GM18505 (cell line): ENCODE measurements at regions not wholly inside any gene's neighbourhood (a gene's known extent, or its start where the extent isn't known, plus 50 kb on each side); places are given as distances from the start of the nearest gene placed in this dataset.

Experiments used
- ATAC-seq: cut with Tn5 transposase; IDR thresholded peaks from one replicate; pipeline ENCODE4 v1.9.1; 2021; ENCODE audit not compliant: unreplicated experiment
- POLR2A ChIP-seq: IDR thresholded peaks from 4 replicates; pipeline ENCODE4 v1.6.1; 2011; ENCODE audit warnings: borderline replicate concordance; ENCODE audit not compliant: insufficient read depth, insufficient read length; ENCODE audit errors: extremely low read depth

DNA sequence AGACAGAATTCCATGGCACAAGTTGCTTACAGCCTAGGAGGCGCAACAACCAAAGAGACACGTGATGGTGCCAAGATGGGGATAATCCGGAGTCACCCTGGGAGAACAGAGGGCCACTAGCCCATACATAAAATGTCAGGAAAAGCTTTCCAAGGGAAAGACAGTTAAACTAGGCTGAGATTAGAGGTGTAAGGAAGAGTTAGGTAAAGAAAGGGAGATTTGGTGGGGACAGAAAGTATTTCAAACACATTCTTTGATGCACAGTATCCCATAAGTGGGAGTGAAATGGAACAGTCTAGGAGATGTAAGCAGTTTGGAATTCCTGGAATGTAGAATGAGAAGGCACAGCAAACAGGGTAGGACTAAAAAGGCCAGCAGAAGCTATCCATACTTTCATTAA lies 860.9 kb upstream of the LCORL start:
- ATAC-seq: no peak
- TF ChIP-seq POLR2A: no peak

DNA sequence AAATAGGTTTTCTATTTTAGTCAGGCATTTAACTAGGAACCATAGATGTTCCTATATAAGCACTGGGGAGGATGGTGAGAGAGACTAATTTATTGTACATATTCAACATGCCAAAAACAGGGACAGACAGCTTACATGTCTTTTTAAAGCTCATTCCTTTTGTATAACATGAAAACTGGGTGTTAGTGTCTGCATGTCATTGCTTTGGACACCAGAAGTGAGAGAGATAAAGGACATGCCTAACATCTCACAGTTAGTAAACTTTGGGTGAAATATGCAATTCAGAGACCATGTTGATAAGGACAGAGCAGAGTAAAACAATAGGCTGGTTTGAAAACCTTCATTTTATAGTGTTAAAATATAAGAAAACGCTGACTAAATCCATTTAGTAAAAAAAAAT lies 860.0 kb upstream of the LCORL start:
- TF ChIP-seq POLR2A: no peak
- ATAC-seq: no peak

DNA sequence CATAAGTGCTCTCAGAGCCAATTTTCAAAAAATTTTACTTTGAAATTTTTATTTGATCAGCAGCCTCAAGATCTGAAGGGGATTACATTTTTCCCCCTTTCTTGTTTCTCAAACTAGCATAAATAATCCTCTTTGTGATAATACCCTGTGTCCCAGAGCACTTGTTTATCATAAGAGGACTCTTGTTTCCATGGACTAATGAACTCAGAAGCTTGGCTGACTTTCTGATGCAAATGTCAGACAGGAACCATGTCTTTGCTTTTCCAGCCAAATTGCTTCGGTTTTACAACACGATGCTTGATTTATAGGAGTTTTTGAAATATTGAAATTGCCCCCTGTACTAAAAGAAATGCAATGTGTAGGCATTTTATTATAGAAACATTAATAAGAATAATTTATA lies 859.3 kb upstream of the LCORL start:
- ATAC-seq: no peak
- no peak for TF ChIP-seq POLR2A

DNA sequence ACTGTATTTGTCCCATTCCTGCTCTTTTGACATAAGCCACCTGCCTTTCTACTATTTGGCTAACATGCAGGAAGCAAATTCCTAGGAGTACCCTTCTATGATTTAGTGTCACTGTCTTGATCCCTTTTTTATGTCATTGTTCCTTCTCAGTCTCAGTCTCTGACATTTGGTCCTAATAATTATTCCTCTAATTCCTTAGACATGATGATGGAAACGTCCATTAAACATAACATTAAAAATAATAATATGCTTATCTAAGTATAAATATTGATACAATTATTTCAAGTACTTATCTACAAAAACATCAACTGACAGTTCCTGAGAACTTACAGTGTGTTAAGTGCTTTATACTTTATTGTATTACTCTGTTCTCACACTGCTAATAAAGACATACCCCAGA lies 857.0 kb upstream of the LCORL start:
- ATAC-seq: no peak
- TF ChIP-seq POLR2A: no peak

DNA sequence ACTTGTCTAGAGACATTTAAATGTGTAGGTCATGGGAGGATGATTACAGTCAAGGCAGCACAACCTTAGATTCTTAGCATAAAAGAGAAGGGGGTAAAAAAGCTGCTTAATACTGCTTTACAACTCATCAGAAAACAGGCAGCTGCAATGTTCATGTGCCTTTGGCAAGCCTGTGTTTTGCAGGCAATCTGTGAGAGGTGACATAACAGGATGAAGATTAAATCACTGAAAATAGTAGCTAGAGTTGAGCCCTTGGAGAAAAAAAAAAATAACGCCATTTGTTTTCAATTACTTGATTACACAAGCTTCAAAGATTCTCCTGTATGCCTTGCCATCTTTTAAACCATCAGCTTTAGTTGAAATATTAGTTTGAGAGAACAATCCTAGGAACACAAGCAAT lies 847.6 kb upstream of the LCORL start:
- no peak for ATAC-seq
- no peak for TF ChIP-seq POLR2A

DNA sequence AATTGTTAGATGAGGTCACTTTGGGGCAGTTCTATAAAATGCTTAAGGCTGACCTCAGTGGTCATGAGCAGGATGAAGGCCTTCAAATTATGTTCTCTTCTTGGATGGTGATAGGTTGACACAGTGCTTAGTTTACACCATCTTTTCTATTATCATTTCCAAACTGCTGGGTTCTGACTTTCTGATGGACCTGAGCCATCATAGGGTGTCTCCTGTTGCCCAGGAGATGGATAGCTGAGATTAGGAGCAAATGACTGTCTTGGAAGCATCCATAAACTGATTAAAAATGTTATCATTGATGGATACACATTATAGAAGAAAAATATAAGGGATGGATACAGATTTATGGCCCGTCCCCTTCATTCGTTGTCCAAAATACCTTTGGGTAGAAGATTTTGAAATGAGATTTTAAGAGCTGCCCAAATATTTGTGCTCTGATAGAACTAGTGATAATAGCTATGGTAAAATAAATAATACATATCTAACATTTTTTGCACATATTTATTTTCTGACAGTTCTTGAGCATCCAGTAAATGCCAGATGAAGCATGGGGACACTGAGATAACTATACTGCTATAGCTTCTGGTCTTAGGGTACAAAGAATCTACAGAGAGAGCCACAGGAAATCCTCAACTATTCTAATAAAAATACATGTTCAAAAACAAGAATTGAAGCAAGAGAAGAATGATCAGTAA lies 839.4 kb upstream of the LCORL start:
- ATAC-seq: no peak
- TF ChIP-seq POLR2A: no peak

DNA sequence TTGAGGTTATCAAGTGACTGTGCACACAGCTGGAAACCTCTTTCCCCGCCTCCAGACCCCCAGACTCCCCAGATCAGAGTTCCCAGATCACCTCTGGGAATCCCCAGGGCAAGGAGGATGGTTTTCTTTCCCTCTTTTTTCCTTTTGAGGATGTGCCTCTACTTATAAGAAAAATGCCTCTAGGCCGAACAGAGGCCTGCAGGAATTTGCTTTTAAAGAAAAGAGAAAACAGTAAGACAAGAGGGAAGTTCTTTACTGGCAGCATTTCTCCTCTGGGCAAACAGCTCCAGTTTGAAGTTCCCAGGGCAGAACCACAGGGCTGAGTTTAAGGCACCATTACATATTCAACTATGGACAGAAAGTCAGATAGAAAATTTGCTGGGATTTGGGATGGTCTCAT lies 837.9 kb upstream of the LCORL start:
- no peak for ATAC-seq
- no peak for TF ChIP-seq POLR2A

DNA sequence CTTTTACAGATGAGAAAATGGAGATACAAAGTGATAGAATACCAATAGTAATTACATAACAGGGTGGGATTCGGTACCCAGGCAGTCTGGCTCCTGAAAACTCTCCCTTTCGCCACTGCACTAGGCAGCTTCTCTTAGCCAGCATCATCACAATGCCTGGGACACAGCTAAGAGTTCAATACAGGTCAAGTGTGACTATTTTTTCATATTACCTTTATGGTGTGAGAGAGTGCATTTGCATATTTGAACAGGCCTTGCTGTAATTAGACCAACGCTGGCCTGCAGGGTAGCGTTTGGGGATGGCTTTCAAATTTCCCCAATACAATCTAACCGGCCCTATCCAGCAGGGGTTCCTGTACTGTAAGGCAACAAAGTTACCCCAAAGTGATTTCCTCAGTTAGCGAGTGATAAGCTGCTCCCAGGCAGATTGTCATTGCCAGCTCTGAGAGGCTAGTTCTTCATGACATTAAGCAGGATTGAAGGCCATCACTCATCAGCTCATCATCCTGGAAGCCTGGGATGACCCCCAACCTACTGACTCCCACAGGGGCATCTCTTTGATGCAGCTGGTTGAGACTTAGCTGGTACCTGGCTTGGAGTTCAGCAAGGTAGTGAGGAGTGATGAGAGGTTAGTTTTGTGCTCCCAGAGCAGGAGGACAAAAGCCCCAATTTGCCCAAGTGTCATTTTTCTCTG lies 836.8 kb upstream of the LCORL start:
- TF ChIP-seq POLR2A: no peak
- no peak for ATAC-seq

DNA sequence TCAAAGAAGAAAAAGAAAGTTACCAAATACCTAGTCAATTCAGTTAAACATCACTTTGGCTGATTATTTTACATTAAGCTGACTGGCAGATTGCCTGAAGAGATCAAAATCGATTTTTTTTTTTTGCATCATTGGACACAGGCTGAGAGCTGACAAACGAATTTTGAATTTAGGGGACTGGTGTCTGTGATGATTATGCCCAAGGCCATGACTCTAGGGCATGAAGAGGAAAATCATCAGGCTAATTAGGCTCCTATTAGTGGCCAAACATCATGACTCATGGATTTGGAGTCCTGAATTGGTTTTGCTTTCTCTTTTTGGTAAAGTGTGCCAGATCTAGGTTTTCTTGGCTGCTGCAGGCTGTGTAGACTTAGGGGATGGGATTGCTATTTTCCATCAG lies 829.3 kb upstream of the LCORL start:
- ATAC-seq: no peak

DNA sequence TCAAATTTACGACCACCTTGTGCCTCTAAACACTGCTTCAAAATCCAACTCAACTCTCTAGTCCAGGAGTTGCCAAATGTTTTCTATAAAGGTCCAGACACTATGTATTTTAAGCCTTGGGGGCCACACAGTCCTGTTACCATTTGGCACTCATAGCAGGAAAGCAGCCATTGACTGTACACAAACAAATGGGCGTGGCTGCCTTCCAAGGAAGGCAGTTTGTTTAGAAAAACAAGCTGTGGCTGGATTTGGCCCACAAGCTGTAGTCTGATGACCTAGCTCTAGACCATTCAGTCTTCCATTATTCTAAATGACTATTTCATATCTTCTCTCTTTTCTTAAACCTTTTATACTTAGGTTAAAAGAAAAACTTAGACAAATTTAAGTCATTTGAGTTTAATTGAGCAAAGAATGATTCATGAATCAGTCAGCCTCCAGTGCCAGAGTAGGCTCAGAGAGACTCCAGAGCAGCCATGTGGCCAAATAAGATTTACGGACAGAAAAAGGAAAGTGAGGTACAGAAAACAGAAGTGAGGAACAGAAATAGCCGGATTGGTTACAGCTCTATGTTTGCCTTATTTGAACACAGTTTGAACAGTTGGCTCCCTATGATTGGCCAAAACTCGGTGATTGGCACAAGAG lies 825.8 kb upstream of the LCORL start:
- no peak for ATAC-seq
- no peak for TF ChIP-seq POLR2A

More for the DNA sequence above, 829.3 kb upstream of the LCORL start:
- TF ChIP-seq POLR2A: no peak

DNA sequence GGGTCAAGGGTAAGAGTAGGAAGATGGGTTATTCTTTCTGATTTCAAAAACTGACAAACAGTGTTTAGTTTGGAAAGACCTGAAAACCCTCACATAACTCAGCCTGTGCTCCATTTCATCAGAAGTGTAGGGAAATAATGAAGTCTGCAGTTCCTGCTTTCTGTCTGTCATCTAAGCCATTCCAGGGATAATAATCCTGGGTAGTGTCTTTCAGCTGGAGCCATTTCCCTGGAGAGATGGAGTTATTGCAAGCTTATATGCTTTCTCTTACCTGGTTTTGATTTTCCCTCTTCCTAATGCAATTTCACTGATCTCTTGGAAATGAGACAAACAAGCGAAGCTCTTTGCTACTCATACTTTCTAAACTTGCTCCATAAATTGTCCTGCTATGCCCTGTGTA lies 824.8 kb upstream of the LCORL start:
- TF ChIP-seq POLR2A: no peak

DNA sequence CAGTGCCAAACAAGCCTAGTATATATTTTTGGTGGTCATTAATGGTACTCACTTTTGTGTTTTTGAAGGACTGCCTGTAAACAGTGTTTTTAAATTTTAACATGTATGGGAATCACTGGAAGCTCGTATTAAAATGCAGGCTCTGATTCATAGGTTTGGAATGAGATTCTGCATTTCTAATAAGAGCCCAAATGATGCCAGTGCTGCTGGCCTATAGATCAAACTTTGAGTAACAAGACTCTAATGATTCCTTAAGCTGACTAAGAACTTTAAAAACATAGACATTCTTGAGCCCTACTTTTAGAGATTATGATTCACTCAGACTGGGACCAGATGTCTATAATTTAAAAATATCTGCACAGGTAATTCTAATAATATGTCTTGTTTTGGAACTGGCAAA lies 823.2 kb upstream of the LCORL start:
- no peak for ATAC-seq

More for the DNA sequence above, 824.8 kb upstream of the LCORL start:
- ATAC-seq: no peak

DNA sequence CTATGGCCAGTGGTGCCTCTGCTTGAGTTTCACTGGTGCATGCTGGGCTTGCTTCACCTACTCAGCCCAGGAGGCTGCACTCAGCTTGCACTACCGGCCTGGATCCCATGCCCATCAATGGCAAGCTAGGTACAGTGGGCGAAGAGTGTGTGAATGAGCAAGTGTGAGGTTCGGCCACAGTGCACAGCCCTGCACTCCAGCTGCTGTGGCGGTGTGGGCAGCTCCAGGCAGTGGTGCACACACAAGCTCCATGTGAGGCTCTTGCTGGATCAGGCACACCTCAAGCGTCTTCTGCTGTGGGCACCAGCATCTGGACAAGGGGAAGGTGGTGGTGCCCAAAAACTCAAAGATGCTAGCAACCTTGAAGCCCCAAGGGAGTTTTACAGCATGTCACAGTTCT lies 820.9 kb upstream of the LCORL start:
- no peak for TF ChIP-seq POLR2A
- no peak for ATAC-seq

More for the DNA sequence above, 823.2 kb upstream of the LCORL start:
- no peak for TF ChIP-seq POLR2A

DNA sequence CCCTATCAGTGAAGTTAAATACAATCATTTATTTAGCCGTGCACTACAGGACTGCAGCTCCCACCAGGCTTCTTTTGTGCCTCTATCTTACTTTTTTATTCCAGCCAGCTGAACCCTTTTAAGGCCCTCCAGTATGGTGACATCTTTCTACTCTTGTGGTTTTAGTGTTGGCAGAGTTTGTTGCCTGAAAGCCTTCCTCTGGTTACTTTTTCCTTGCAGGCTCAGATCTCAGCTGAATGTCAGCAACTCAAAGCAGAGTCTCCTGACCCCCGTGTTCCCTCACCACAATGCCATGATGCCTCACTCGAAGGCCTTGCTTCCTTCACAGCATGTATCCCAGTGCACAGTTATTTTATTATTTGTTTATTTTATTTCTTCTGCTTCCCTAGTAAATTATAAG lies 818.9 kb upstream of the LCORL start:
- ATAC-seq: no peak
- TF ChIP-seq POLR2A: no peak
